SU-DHL-6 (cell line): ENCODE measurements at regions not wholly inside any gene's neighbourhood (a gene's known extent, or its start where the extent isn't known, plus 50 kb on each side); places are given as distances from the start of the nearest gene placed in this dataset.

Source experiments
- EZH2phosphoT487 ChIP-seq: fragments of 200-600 bp; sonication (generic), shearing (Covaris generic); conservative IDR thresholded peaks from 2 replicates; pipeline ENCODE4 v1.6.1; 2018; ENCODE audit warnings: mild to moderate bottlenecking, antibody characterized with exemption, low read length, moderate library complexity, mixed read lengths
- TF ChIP-seq, protein P1 (sequence below): fragments of 200-600 bp; sonication (generic); IDR thresholded peaks from one replicate; pipeline ENCODE4 v1.5.1; 2017; ENCODE audit warnings: antibody characterized with exemption, mild to moderate bottlenecking, low read length, moderate library complexity; ENCODE audit not compliant: insufficient read depth, poor library complexity, severe bottlenecking

DNA sequence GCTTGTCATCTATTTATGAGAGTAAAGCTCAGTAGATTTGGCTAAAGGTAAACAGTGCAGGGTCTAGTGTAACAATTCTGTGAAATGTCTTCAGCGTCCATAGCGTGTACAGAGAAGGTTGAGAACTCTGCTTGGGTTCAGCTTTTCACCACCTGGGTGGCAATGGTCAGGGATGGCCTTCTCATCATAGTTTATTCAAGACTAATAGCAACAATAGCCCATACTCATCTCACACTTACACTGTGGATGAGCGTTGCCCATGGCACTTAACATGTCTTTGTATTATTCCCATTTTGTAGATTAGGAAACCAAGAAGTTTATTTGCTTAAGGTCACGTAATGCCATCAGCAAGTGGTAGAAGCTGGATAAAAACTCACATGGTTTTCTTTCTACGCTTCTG, 106.8 kb upstream of the RND3 start:
- TF ChIP-seq, protein P1, sequence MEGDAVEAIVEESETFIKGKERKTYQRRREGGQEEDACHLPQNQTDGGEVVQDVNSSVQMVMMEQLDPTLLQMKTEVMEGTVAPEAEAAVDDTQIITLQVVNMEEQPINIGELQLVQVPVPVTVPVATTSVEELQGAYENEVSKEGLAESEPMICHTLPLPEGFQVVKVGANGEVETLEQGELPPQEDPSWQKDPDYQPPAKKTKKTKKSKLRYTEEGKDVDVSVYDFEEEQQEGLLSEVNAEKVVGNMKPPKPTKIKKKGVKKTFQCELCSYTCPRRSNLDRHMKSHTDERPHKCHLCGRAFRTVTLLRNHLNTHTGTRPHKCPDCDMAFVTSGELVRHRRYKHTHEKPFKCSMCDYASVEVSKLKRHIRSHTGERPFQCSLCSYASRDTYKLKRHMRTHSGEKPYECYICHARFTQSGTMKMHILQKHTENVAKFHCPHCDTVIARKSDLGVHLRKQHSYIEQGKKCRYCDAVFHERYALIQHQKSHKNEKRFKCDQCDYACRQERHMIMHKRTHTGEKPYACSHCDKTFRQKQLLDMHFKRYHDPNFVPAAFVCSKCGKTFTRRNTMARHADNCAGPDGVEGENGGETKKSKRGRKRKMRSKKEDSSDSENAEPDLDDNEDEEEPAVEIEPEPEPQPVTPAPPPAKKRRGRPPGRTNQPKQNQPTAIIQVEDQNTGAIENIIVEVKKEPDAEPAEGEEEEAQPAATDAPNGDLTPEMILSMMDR: no peak
- TF ChIP-seq EZH2phosphoT487: no peak
